Lung (tissue), 11 donors: ENCODE measurements at regions not wholly inside any gene's neighbourhood (a gene's known extent, or its start where the extent isn't known, plus 50 kb on each side); places are given as distances from the start of the nearest gene placed in this dataset.

Experiments used
- ATAC-seq: fragments of 200-7000 bp; cut with Tn5 transposase; one replicate; pipeline ENCODE4 v1.9.1; 2020; ENCODE audit warnings: moderate number of reproducible peaks; ENCODE audit not compliant: insufficient read depth, low FRiP score
- DNase-seq, 3 donors: peaks; one replicate each; pipeline ENCODE4 v3.0.0-alpha.2; 2013 to 2017
- H3K27ac ChIP-seq, 2 donors: one replicate each; pipeline ENCODE4 v1.5.1; 2013; ENCODE audit warnings: mild to moderate bottlenecking in 2 of 2, moderate library complexity in 2 of 2, control low read depth in 1 of 2, inconsistent platforms in 1 of 2, low read depth in 1 of 2, low read length in 1 of 2
- H3K27me3 ChIP-seq, 3 donors: one replicate each; pipeline ENCODE4 v1.5.1; 2013; ENCODE audit warnings: low read length in 2 of 3; ENCODE audit not compliant: control insufficient read depth in 3 of 3, insufficient read depth in 3 of 3
- H3K36me3 ChIP-seq, 4 donors: one replicate each; pipeline ENCODE4 v1.5.1; 2013; ENCODE audit warnings: low read length in 4 of 4, mild to moderate bottlenecking in 1 of 4, moderate library complexity in 1 of 4; ENCODE audit not compliant: control insufficient read depth in 4 of 4, insufficient read depth in 4 of 4
- H3K4me1 ChIP-seq, 5 donors: one replicate each; pipeline ENCODE4 v1.5.1; 2013; ENCODE audit warnings: low read length in 5 of 5, mild to moderate bottlenecking in 2 of 5, moderate library complexity in 1 of 5; ENCODE audit not compliant: control insufficient read depth in 5 of 5, insufficient read depth in 5 of 5
- H3K4me3 ChIP-seq: one replicate; pipeline ENCODE4 v1.5.1; 2013; ENCODE audit warnings: mild to moderate bottlenecking, control low read depth, moderate library complexity
- H3K9ac ChIP-seq, 2 donors: one replicate each; pipeline ENCODE4 v1.5.1; 2013; ENCODE audit warnings: low read length in 2 of 2, control low read depth in 1 of 2; ENCODE audit not compliant: insufficient read depth in 1 of 2
- H3K9me3 ChIP-seq, 4 donors: one replicate each; pipeline ENCODE4 v1.5.1; 2013; ENCODE audit warnings: low read length in 3 of 4, mild to moderate bottlenecking in 1 of 4, moderate library complexity in 1 of 4; ENCODE audit not compliant: control insufficient read depth in 4 of 4, insufficient read depth in 3 of 4
- CTCF ChIP-seq: IDR thresholded peaks from 2 replicates; pipeline ENCODE4 v1.5.1; 2012; ENCODE audit warnings: mild to moderate bottlenecking; ENCODE audit errors: control extremely low read depth, extremely low read depth
- WGBS, 2 donors: extraction: QIAGEN DNeasy Blood & Tissue Kit; methylation state at CpG; one replicate each; pipeline ENCODE4 v1.1.7; 2013; 5-methylcytosine and 5-hydroxymethylcytosine counted together
- donor health status: control.
- donor health status: control.
- donor health status: Bipolar disorder and iron deficiency.
- donor health status: healthy.
- donor health status: DM: yes; HTN: yes; CAD: no.

DNA sequence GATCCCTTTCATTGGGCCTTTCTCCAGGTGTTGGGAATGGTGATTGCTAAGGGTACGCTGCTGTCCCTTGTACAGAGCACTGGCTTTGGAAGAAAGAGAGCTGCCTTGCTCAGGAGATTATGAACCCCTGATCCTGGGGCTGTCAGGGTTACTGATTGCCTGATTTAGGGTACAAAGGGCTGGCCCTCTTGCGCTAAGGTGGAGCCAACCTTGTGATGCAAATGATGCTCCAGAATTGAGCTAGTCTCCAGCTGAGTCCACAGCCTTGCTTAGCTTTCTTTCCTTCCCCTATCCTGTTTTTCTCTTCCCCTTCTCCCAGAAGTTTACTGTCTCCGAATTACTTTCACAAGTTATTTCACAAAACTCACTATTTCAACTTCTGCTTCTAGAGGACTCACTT, 334.7 kb downstream of the AMY1C start:
- Histone ChIP-seq H3K9ac (no peak overlapping the region), H3K4me3 (no peak overlapping the region), H3K9me3 (no peaks in the 10 kb centered on the region), H3K27ac (no peak overlapping the region), H3K27me3 (no peaks in the 10 kb centered on the region), H3K4me1 (no peaks in the 10 kb centered on the region), H3K36me3 (no peaks in the 10 kb centered on the region)
- ATAC-seq (no peak), DNase-seq (no peak)
- TF ChIP-seq CTCF = no peak
- 74 to 75% methylated on average over 3 of the region's 3 CpGs for WGBS, 2 donors

- Histone ChIP-seq H3K9me3 (no peaks in the 10 kb centered on the region), H3K9ac (no peak overlapping the region), H3K4me1 (no peaks in the 10 kb centered on the region), H3K36me3 (no peaks in the 10 kb centered on the region), H3K27ac (no peak overlapping the region), H3K27me3 (no peaks in the 10 kb centered on the region), H3K4me3 (no peak overlapping the region)
- TF ChIP-seq CTCF = no peak
- WGBS, 2 donors = 84 to 88% methylated on average over 1 of the region's 1 CpG
- ATAC-seq = no peak
- no peak for DNase-seq
These were observed 343.0 kb downstream of the AMY1C start for GRCh38 chr1:104092698-104093097.

DNA sequence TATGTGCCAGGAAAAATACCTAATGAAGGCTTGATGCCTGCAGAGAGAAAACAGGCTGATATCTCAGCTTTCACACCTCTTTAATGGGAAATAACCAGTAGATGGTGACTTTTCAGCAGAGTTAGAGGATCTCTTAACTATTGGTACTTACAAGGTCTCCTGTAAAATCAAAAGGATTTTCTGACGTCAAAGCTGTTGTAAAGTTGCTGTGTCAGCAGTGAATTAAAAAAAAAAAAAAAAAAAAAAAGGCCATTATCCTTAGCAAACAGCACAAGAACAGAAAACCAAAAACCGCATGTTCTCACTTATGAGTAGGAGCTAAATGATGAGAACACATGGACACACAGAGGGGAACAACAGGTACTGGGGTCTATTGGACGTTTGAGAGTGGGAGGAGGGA, 349.1 kb downstream of the AMY1C start:
- no peak overlapping the region for H3K9ac ChIP-seq
- H3K4me1 ChIP-seq = no peaks in the 10 kb centered on the region
- ATAC-seq (no peak), DNase-seq (no peak)
- H3K9me3 ChIP-seq = no peaks in the 10 kb centered on the region
- no peak overlapping the region for H3K27ac ChIP-seq
- H3K36me3 ChIP-seq = no peaks in the 10 kb centered on the region
- H3K27me3 ChIP-seq = no peaks in the 10 kb centered on the region
- H3K4me3 ChIP-seq = no peak overlapping the region
- 62 to 66% methylated on average over 3 of the region's 3 CpGs for WGBS, 2 donors
- no peak for TF ChIP-seq CTCF

GRCh38 chr1:104100115-104100514, 350.4 kb downstream of the AMY1C start:
- no peak overlapping the region for H3K9ac ChIP-seq
- peak in 1 of 3 donors; percentile 21 for DNase-seq
- H3K9me3 ChIP-seq = no peaks in the 10 kb centered on the region
- no peak overlapping the region for H3K4me3 ChIP-seq
- 84 to 89% methylated on average over 2 of the region's 2 CpGs for WGBS, 2 donors
- H3K27me3 ChIP-seq = no peaks in the 10 kb centered on the region
- TF ChIP-seq CTCF = no peak
- no peaks in the 10 kb centered on the region for H3K4me1 ChIP-seq
- ATAC-seq = no peak
- H3K27ac ChIP-seq = no peak overlapping the region
- H3K36me3 ChIP-seq = no peaks in the 10 kb centered on the region
